ENCODE measurements at regions not wholly inside any gene's neighbourhood (a gene's known extent, or its start where the extent isn't known, plus 50 kb on each side); places are given as distances from the start of the nearest gene placed in this dataset.
A peak's percentile ranks its signal among the peaks of the same experiment; 100 is the strongest.

GRCh38 chr13:48593536-48593935 lies 60.2 kb upstream of the CYSLTR2 start:
- H3K27ac ChIP-seq (ENCODE audit: low read depth in 1 of 2, low read length in 1 of 2) = no peak overlapping the region
- H3K27me3 ChIP-seq (ENCODE audit: control insufficient read depth in 2 of 2, insufficient read depth in 1 of 2, low read length in 1 of 2) = no peaks in the 10 kb centered on the region
- no peaks in the 10 kb centered on the region for H3K4me1 ChIP-seq (ENCODE audit: control insufficient read depth in 2 of 2, insufficient read depth in 2 of 2, low read length in 2 of 2)
- no peak for DNase-seq (ENCODE audit: low read depth in 6 of 9, low spot score in 9 of 9)
- no peak overlapping the region for H3K4me3 ChIP-seq (ENCODE audit: low read length in 2 of 2)
- H3K36me3 ChIP-seq (ENCODE audit: control insufficient read depth in 2 of 2, insufficient read depth in 2 of 2, low read length in 1 of 2) = no peaks in the 10 kb centered on the region
- WGBS = 95% methylated on average over 4 of the region's 4 CpGs
- H3K9me3 ChIP-seq (ENCODE audit: control insufficient read depth in 2 of 2, insufficient read depth in 1 of 2, low read length in 1 of 2) = peaks cover 0 to 4% of the 10 kb centered on the region in 2 donors

GRCh38 chr13:48594096-48594815 lies 59.5 kb upstream of the CYSLTR2 start:
- no peak for DNase-seq (ENCODE audit: low read depth in 6 of 9, low spot score in 9 of 9)
- no peaks in the 10 kb centered on the region for H3K4me1 ChIP-seq (ENCODE audit: control insufficient read depth in 2 of 2, insufficient read depth in 2 of 2, low read length in 2 of 2)
- 93% methylated on average over 6 of the region's 6 CpGs for WGBS
- H3K9me3 ChIP-seq (ENCODE audit: control insufficient read depth in 2 of 2, insufficient read depth in 1 of 2, low read length in 1 of 2) = no peaks in the 10 kb centered on the region
- H3K4me3 ChIP-seq (ENCODE audit: low read length in 2 of 2) = no peak overlapping the region
- no peak overlapping the region for H3K27ac ChIP-seq (ENCODE audit: low read depth in 1 of 2, low read length in 1 of 2)
- H3K36me3 ChIP-seq (ENCODE audit: control insufficient read depth in 2 of 2, insufficient read depth in 2 of 2, low read length in 1 of 2) = no peaks in the 10 kb centered on the region
- no peaks in the 10 kb centered on the region for H3K27me3 ChIP-seq (ENCODE audit: control insufficient read depth in 2 of 2, insufficient read depth in 1 of 2, low read length in 1 of 2)

GRCh38 chr13:48595431-48596429 lies 58.0 kb upstream of the CYSLTR2 start:
- Histone ChIP-seq H3K9me3 (ENCODE audit: control insufficient read depth in 2 of 2, insufficient read depth in 1 of 2, low read length in 1 of 2) (no peaks in the 10 kb centered on the region), H3K4me3 (ENCODE audit: low read length in 2 of 2) (no peak overlapping the region), H3K4me1 (ENCODE audit: control insufficient read depth in 2 of 2, insufficient read depth in 2 of 2, low read length in 2 of 2) (peaks cover 0 to 3% of the 10 kb centered on the region in 2 donors), H3K36me3 (ENCODE audit: control insufficient read depth in 2 of 2, insufficient read depth in 2 of 2, low read length in 1 of 2) (no peaks in the 10 kb centered on the region), H3K27me3 (ENCODE audit: control insufficient read depth in 2 of 2, insufficient read depth in 1 of 2, low read length in 1 of 2) (no peaks in the 10 kb centered on the region), H3K27ac (ENCODE audit: low read depth in 1 of 2, low read length in 1 of 2) (no peak overlapping the region)
- 87% methylated on average over 7 of the region's 7 CpGs for WGBS
- peak in 6 of 9 donors; percentile 26 to 78 (median 48) for DNase-seq (ENCODE audit: low read depth in 6 of 9, low spot score in 9 of 9)

GRCh38 chr13:48600374-48601364 lies 53.1 kb upstream of the CYSLTR2 start:
- peaks cover 0 to 3% of the 10 kb centered on the region in 2 donors for H3K4me1 ChIP-seq (ENCODE audit: control insufficient read depth in 2 of 2, insufficient read depth in 2 of 2, low read length in 2 of 2)
- WGBS = 56% methylated on average over 5 of the region's 5 CpGs
- H3K27ac ChIP-seq (ENCODE audit: low read depth in 1 of 2, low read length in 1 of 2) = no peak overlapping the region
- DNase-seq (ENCODE audit: low read depth in 6 of 9, low spot score in 9 of 9) = no peak
- H3K27me3 ChIP-seq (ENCODE audit: control insufficient read depth in 2 of 2, insufficient read depth in 1 of 2, low read length in 1 of 2) = no peaks in the 10 kb centered on the region
- H3K4me3 ChIP-seq (ENCODE audit: low read length in 2 of 2) = no peak overlapping the region
- H3K36me3 ChIP-seq (ENCODE audit: control insufficient read depth in 2 of 2, insufficient read depth in 2 of 2, low read length in 1 of 2) = no peaks in the 10 kb centered on the region
- no peaks in the 10 kb centered on the region for H3K9me3 ChIP-seq (ENCODE audit: control insufficient read depth in 2 of 2, insufficient read depth in 1 of 2, low read length in 1 of 2)

- Histone ChIP-seq H3K4me1 (ENCODE audit: control insufficient read depth in 2 of 2, insufficient read depth in 2 of 2, low read length in 2 of 2) (peaks cover 0 to 3% of the 10 kb centered on the region in 2 donors), H3K27ac (ENCODE audit: low read depth in 1 of 2, low read length in 1 of 2) (no peak overlapping the region), H3K9me3 (ENCODE audit: control insufficient read depth in 2 of 2, insufficient read depth in 1 of 2, low read length in 1 of 2) (no peaks in the 10 kb centered on the region), H3K36me3 (ENCODE audit: control insufficient read depth in 2 of 2, insufficient read depth in 2 of 2, low read length in 1 of 2) (no peaks in the 10 kb centered on the region), H3K27me3 (ENCODE audit: control insufficient read depth in 2 of 2, insufficient read depth in 1 of 2, low read length in 1 of 2) (no peaks in the 10 kb centered on the region), H3K4me3 (ENCODE audit: low read length in 2 of 2) (no peak overlapping the region)
- WGBS = 80% methylated on average over 8 of the region's 8 CpGs
- no peak for DNase-seq (ENCODE audit: low read depth in 6 of 9, low spot score in 9 of 9)
These were observed 51.3 kb upstream of the CYSLTR2 start for GRCh38 chr13:48602296-48603016.

GRCh38 chr13:48603375-48603774 lies 50.4 kb upstream of the CYSLTR2 start:
- peaks cover 0 to 3% of the 10 kb centered on the region in 2 donors for H3K4me1 ChIP-seq (ENCODE audit: control insufficient read depth in 2 of 2, insufficient read depth in 2 of 2, low read length in 2 of 2)
- H3K4me3 ChIP-seq (ENCODE audit: low read length in 2 of 2) = no peak overlapping the region
- WGBS = 97% methylated on average over 2 of the region's 2 CpGs
- no peaks in the 10 kb centered on the region for H3K36me3 ChIP-seq (ENCODE audit: control insufficient read depth in 2 of 2, insufficient read depth in 2 of 2, low read length in 1 of 2)
- no peaks in the 10 kb centered on the region for H3K27me3 ChIP-seq (ENCODE audit: control insufficient read depth in 2 of 2, insufficient read depth in 1 of 2, low read length in 1 of 2)
- H3K9me3 ChIP-seq (ENCODE audit: control insufficient read depth in 2 of 2, insufficient read depth in 1 of 2, low read length in 1 of 2) = no peaks in the 10 kb centered on the region
- H3K27ac ChIP-seq (ENCODE audit: low read depth in 1 of 2, low read length in 1 of 2) = no peak overlapping the region
- no peak for DNase-seq (ENCODE audit: low read depth in 6 of 9, low spot score in 9 of 9)
